Inferior parietal cortex (tissue), 1 donor: ENCODE measurements at regions not wholly inside any gene's neighbourhood (a gene's known extent, or its start where the extent isn't known, plus 50 kb on each side); places are given as distances from the start of the nearest gene placed in this dataset.
"Not testable (repeated sequence)": the region's sequence is repeated elsewhere in the genome, so short reads cannot be mapped to it uniquely, and the experiment has no call there.

Source experiments
- DNase-seq: peaks from one replicate; pipeline ENCODE4 v3.0.0-alpha.2; 2016; ENCODE audit errors: extremely low spot score

GRCh38 chr2:87512864-87513530 is 234.9 kb upstream of the PLGLB2 start:
- not testable (repeated sequence) for DNase-seq

GRCh38 chr2:87514034-87514433 is 233.9 kb upstream of the PLGLB2 start:
- not testable (repeated sequence) for DNase-seq

- DNase-seq = not testable (repeated sequence)
These were observed 233.4 kb upstream of the PLGLB2 start for GRCh38 chr2:87514515-87514914.

GRCh38 chr2:87515226-87515625 is 232.7 kb upstream of the PLGLB2 start:
- not testable (repeated sequence) for DNase-seq

- not testable (repeated sequence) for DNase-seq
These were observed 232.0 kb upstream of the PLGLB2 start for GRCh38 chr2:87515875-87516274.

- DNase-seq = not testable (repeated sequence)
These were observed 231.4 kb upstream of the PLGLB2 start for GRCh38 chr2:87516369-87516967.

- DNase-seq = not testable (repeated sequence)
These were observed 230.4 kb upstream of the PLGLB2 start for GRCh38 chr2:87517438-87517837.

- not testable (repeated sequence) for DNase-seq
These were observed 229.8 kb upstream of the PLGLB2 start for GRCh38 chr2:87518066-87518465.

GRCh38 chr2:87518547-87518946 is 229.3 kb upstream of the PLGLB2 start:
- DNase-seq = not testable (repeated sequence)

GRCh38 chr2:87519158-87520011 is 228.5 kb upstream of the PLGLB2 start:
- DNase-seq = not testable (repeated sequence)

GRCh38 chr2:87521057-87521456 is 226.8 kb upstream of the PLGLB2 start:
- DNase-seq = not testable (repeated sequence)

GRCh38 chr2:87521489-87521888 is 226.4 kb upstream of the PLGLB2 start:
- DNase-seq = not testable (repeated sequence)

- not testable (repeated sequence) for DNase-seq
These were observed 223.2 kb upstream of the PLGLB2 start for GRCh38 chr2:87524619-87525188.

GRCh38 chr2:87525497-87525991 is 222.3 kb upstream of the PLGLB2 start:
- DNase-seq = not testable (repeated sequence)

- DNase-seq = not testable (repeated sequence)
These were observed 221.6 kb upstream of the PLGLB2 start for GRCh38 chr2:87526258-87526657.

GRCh38 chr2:87531968-87532715 is 215.7 kb upstream of the PLGLB2 start:
- not testable (repeated sequence) for DNase-seq

- not testable (repeated sequence) for DNase-seq
These were observed 214.3 kb upstream of the PLGLB2 start for GRCh38 chr2:87533390-87534272.

- not testable (repeated sequence) for DNase-seq
These were observed 213.5 kb upstream of the PLGLB2 start for GRCh38 chr2:87534273-87534889.

GRCh38 chr2:87536427-87536826 is 211.5 kb upstream of the PLGLB2 start:
- not testable (repeated sequence) for DNase-seq
